Upper lobe of left lung (tissue), 4 donors: ENCODE measurements at regions not wholly inside any gene's neighbourhood (a gene's known extent, or its start where the extent isn't known, plus 50 kb on each side); places are given as distances from the start of the nearest gene placed in this dataset.

Experiments
- CTCF ChIP-seq, 6 experiments: fragments of 450-650 bp in 4 of 6; fragments of 200-600 bp in 2 of 6; sonication (generic) in 2 of 6; IDR thresholded peaks; one replicate each; pipeline ENCODE4 v1.5.1; 2016 to 2019; ENCODE audit warnings: antibody characterized with exemption in 6 of 6
- EP300 ChIP-seq, 4 donors: sonication (generic); formaldehyde crosslinking; IDR thresholded peaks; one replicate each; pipeline ENCODE4 v1.5.1; 2017; ENCODE audit warnings: antibody characterized with exemption in 4 of 4, control low read depth in 2 of 4
- POLR2A ChIP-seq, 4 donors: fragments of 450-650 bp; IDR thresholded peaks; one replicate each; pipeline ENCODE4 v1.5.1; 2016 to 2017; ENCODE audit warnings: antibody characterized with exemption in 4 of 4, mild to moderate bottlenecking in 2 of 4
- POLR2AphosphoS5 ChIP-seq, 2 donors: sonication (generic); formaldehyde crosslinking; IDR thresholded peaks; one replicate each; pipeline ENCODE4 v1.5.1; 2017; ENCODE audit warnings: antibody characterized with exemption in 2 of 2

DNA sequence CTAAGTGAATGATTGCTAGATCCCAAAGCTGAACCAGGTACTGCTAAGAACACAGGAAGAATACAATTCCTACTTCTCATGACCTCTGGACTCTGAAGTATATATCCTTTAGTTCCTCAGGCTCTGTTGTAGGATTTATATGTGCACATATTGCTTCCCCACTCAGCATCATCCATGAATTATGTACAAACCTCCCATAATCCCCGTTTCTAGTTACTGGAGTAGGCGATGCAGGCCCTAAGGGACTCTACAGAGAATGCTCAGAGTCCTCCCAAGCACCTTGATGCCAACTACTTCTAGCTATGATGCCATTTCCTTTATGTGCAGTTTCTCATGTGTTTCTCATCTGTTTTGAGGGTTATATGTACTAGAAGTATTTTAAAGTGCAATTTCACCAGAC lies 154.9 kb upstream of the EPHA7 start:
- TF ChIP-seq CTCF (IDR thresholded peaks at IDR 0.05) (no peak), POLR2A (IDR thresholded peaks at IDR 0.05) (no peak), POLR2AphosphoS5 (IDR thresholded peaks at IDR 0.05) (no peak), EP300 (IDR thresholded peaks at IDR 0.05) (no peak)
